ENCODE measurements at regions not wholly inside any gene's neighbourhood (a gene's known extent, or its start where the extent isn't known, plus 50 kb on each side); places are given as distances from the start of the nearest gene placed in this dataset.

DNA sequence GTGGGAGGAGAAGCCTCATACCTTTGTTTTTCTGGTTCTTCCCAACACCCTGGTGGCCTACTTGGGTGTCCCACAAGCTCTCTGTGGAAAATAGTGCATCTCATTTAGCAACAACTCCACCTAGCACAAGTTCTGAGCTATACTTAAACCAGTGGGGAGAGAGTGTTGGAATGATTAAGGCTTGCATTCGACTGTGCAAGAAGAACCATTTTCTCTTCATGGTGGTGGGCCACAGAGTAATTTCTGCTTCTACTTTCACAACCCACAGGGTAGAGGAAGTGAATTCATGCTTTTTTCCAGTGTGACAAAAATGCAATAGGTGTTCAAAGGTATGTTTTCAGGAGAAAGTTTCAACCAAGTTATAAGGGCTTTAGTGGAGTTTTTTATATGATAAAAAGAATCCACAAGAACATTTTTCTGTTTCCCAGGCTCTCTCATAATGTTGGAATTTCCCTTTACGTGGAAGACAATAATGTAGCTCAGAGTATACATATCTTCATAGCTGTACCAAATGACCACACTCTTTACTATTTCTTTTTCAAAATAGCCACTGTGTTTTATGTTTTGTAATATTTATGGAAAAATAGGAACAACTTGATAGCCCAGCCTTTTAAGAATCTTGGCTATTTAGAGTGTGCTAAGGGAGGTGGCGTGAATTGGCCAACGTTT, 80.3 kb upstream of the HHIP start:
- TF ChIP-seq POLR2A (IDR thresholded peaks at IDR 0.05; ENCODE audit: low read depth, low read length) = no peak
- no peak for DNase-seq (ENCODE audit: insufficient read length, low spot score)
- no peak for FAIRE-seq

GRCh38 chr4:144572660-144573059, 73.3 kb upstream of the HHIP start:
- TF ChIP-seq POLR2A (IDR thresholded peaks at IDR 0.05; ENCODE audit: low read depth, low read length) = no peak
- no peak for FAIRE-seq

GRCh38 chr4:144574000-144574399, 72.0 kb upstream of the HHIP start:
- TF ChIP-seq POLR2A (IDR thresholded peaks at IDR 0.05; ENCODE audit: low read depth, low read length) = no peak
- no peak for DNase-seq (ENCODE audit: insufficient read length, low spot score)
- no peak for FAIRE-seq

More at GRCh38 chr4:144572660-144573059, 73.3 kb upstream of the HHIP start:
- no peak for DNase-seq (ENCODE audit: insufficient read length, low spot score)

GRCh38 chr4:144574509-144574908, 71.4 kb upstream of the HHIP start:
- no peak for FAIRE-seq
- no peak for DNase-seq (ENCODE audit: insufficient read length, low spot score)
- TF ChIP-seq POLR2A (IDR thresholded peaks at IDR 0.05; ENCODE audit: low read depth, low read length) = no peak

GRCh38 chr4:144575181-144575580, 70.8 kb upstream of the HHIP start:
- TF ChIP-seq POLR2A (IDR thresholded peaks at IDR 0.05; ENCODE audit: low read depth, low read length) = no peak
- FAIRE-seq = no peak
- no peak for DNase-seq (ENCODE audit: insufficient read length, low spot score)

DNA sequence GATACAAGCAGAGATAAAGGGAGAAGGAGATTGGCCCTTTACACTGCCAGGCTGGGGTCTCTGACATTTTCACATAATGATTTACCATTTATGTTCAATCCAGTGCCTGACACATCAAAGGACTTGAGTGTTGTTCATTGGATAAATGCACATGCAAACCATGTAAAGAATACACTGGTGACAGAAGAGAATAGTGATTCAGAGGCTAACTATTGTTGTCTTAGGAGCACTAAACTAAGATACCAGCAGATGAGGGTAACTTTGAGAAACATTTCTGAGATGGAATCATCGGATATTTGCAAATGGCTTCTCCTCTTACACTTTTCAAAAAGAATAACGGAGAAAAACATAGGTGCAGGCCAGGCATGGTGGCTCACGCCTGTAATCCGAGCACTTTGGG, 67.3 kb upstream of the HHIP start:
- no peak for TF ChIP-seq POLR2A (IDR thresholded peaks at IDR 0.05; ENCODE audit: low read depth, low read length)
- DNase-seq (ENCODE audit: insufficient read length, low spot score) = no peak
- no peak for FAIRE-seq

DNA sequence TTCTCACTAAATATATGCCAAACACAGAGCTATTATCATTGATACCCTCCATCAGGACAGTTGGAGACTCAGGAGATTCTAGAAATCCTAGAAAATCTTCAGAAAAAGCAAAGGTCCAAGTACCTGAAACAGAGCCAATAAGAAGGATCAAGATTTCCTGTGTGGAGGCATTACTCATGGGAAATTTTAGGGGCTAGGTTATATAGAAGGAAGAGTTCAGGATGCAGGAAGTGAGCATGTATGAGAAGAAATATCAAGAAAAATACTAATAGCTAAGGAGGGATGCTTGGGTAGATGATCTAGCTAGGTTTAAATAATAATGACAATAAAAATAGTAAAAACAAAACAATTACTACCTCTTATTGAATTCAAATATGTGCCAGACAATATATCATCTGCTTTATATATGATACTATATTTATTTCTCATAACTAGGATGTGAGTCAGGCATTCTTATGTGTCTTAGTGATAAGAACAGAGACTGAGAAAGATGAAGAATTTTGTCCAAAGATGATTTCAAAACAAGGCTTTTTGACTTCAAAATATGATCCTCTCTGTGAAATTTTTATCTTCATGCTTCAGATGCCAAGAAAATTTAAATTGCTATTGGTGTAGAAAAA, 66.4 kb upstream of the HHIP start:
- no peak for TF ChIP-seq POLR2A (IDR thresholded peaks at IDR 0.05; ENCODE audit: low read depth, low read length)
- FAIRE-seq (no peak), DNase-seq (ENCODE audit: insufficient read length, low spot score) (no peak)

- TF ChIP-seq POLR2A (IDR thresholded peaks at IDR 0.05; ENCODE audit: low read depth, low read length) = no peak
- FAIRE-seq (no peak), DNase-seq (ENCODE audit: insufficient read length, low spot score) (no peak)
These were observed 65.5 kb upstream of the HHIP start for GRCh38 chr4:144580430-144580829.

DNA sequence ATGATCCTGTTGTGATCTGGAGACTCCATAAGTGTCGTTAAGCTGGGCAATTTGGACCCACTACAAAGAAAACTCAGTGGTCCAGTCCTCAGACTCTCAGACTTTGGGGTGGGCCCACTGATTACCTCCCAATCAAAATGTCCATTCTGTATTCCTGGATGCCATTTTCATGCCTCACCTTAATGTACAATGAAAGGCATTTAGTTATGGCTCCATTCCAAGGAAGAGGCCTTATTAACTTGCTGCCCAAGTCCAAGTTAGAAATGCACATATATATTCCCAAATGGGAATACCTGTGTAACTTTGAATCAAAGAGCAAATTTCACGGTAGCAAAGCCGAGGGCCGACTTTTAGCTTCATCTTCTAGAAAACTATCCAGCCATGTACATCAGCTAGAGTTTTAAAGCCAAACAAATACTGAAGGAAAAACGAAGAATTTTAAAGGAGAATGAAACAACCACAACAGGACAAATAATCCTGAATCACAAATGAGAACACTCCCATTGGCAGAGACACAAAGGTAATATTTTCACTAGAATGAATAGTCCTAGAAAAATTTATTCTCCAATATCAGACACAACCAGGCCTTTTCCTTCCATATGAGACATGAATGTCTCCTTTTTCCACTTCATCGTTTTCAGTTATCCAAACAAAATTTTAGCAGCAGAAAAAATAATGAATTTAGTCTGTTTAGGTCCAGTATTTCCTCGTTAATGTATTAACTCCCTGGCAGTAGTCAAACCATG, 63.7 kb upstream of the HHIP start:
- DNase-seq (ENCODE audit: insufficient read length, low spot score) = no peak
- FAIRE-seq = no peak
- TF ChIP-seq POLR2A (IDR thresholded peaks at IDR 0.05; ENCODE audit: low read depth, low read length) = no peak

DNA sequence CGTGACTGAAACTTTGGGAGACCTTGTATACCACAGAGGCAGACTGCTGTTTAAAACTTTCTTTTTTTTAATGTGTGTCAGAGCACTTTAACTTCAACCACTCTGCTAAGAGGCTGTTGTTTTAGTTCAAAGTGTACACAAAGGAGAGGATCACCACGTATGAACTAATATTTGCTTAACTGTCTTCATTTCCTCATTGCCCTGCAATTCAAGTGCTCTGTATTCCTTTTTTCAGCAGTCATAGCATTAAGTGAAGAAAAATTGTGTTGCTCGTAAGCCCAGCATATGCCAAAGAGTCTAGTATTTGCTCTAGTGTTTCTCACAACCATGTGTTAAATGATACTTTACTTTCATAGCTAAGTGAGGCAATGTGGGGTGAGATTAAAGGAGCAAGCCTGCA, 63.0 kb upstream of the HHIP start:
- no peak for TF ChIP-seq POLR2A (IDR thresholded peaks at IDR 0.05; ENCODE audit: low read depth, low read length)
- FAIRE-seq (no peak), DNase-seq (ENCODE audit: insufficient read length, low spot score) (no peak)

GRCh38 chr4:144583658-144584057, 62.3 kb upstream of the HHIP start:
- TF ChIP-seq POLR2A (IDR thresholded peaks at IDR 0.05; ENCODE audit: low read depth, low read length) = no peak
- DNase-seq (ENCODE audit: insufficient read length, low spot score) (no peak), FAIRE-seq (no peak)

DNA sequence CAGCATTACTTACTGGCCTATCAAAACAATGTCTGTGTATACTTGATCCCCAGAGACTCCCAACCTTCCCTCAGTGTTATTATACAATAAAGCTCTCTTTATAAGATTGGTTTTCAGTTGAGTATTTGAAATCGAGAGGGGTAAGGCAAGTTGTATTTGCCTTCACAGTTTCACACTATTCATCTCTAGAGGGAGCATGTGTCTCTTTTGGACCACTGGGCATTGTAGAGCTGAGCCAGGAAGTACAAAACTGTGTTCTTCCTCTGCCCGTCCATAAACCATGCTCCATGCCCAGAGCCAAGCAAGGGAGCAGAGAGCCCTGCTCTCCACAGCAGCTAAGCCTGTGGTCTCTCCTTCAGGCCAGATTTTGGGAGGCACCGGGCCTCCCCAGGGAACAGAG, 61.5 kb upstream of the HHIP start:
- FAIRE-seq (no peak), DNase-seq (ENCODE audit: insufficient read length, low spot score) (no peak)
- no peak for TF ChIP-seq POLR2A (IDR thresholded peaks at IDR 0.05; ENCODE audit: low read depth, low read length)

GRCh38 chr4:144589512-144589911, 56.4 kb upstream of the HHIP start:
- FAIRE-seq (no peak), DNase-seq (ENCODE audit: insufficient read length, low spot score) (no peak)

GRCh38 chr4:144590020-144590419, 55.9 kb upstream of the HHIP start:
- DNase-seq (ENCODE audit: insufficient read length, low spot score) = no peak
- TF ChIP-seq POLR2A (IDR thresholded peaks at IDR 0.05; ENCODE audit: low read depth, low read length) = no peak
- FAIRE-seq = no peak

More at GRCh38 chr4:144589512-144589911, 56.4 kb upstream of the HHIP start:
- TF ChIP-seq POLR2A (IDR thresholded peaks at IDR 0.05; ENCODE audit: low read depth, low read length) = no peak

- no peak for DNase-seq (ENCODE audit: insufficient read length, low spot score)
- FAIRE-seq = no peak
- TF ChIP-seq POLR2A (IDR thresholded peaks at IDR 0.05; ENCODE audit: low read depth, low read length) = no peak
These were observed 54.6 kb upstream of the HHIP start for GRCh38 chr4:144591401-144591800.
